IPS DF 4.7 (cell line): ENCODE measurements at regions not wholly inside any gene's neighbourhood (a gene's known extent, or its start where the extent isn't known, plus 50 kb on each side); places are given as distances from the start of the nearest gene placed in this dataset.

Experiments
- DNase-seq: peaks from one replicate; pipeline ENCODE4 v3.0.0-alpha.2; 2013; ENCODE audit warnings: low spot score; ENCODE audit errors: extremely low read depth

GRCh38 chr5:29744618-29745017, 1448.9 kb upstream of the CDH6 start:
- DNase-seq = no peak

DNA sequence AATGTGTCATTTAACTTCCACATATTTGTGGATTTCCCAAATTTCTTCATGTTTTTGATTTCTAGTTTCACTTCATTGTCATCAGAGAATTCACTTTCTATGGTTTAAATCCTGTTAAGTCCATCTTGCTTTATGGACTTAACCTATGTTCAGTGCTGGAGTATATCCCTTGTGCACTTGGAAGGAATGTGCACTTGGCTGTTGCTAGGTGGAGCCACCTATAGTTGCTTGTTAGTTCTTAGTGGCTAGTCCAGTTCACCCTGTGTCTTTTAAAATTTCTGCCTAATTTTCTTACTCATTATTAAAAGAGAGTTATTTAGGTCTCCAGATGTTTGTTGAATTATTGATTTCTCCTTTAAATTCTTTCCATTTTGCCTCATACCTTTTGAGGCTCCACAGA, 1472.5 kb upstream of the CDH6 start:
- no peak for DNase-seq

DNA sequence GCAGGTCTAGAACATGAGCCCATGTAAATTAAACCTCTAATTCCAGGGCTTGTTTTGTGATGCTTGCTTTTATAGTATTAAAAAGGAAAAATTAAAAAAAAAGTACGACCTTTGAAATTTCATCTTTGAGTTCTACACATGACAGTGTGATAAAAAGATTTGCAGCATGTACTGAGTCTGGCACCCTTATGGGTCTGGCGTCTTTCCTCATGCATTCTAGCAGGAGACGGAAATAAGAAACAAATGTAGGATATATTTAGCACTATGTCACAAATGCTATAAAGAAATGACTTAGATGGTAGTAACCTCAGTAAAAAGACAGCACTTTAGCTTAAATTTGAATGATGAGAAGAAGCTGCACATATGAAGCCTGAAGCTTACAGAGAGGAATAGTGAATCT, 1474.3 kb upstream of the CDH6 start:
- DNase-seq = no peak

DNA sequence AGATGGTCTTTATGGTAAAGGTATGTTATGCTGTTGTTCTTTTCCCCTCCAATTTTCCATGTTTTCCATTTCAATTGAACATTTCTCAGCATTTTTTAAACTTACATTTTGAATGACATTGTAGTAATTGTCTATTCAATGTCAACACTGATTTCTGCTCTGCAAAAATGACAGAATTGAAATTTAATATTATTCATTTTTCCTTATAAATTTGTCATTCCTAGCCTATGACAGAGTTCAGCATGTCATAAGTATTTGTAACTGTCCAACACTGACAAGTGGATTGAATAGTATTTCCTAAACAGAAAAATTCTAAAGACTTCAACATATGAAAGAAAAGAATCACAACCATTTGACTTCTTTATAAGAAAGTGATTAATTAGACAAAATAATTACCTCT, 1478.3 kb upstream of the CDH6 start:
- no peak for DNase-seq

GRCh38 chr5:29702875-29703274, 1490.6 kb upstream of the CDH6 start:
- DNase-seq = no peak

GRCh38 chr5:29701600-29701999, 1491.9 kb upstream of the CDH6 start:
- DNase-seq = no peak

GRCh38 chr5:29697785-29698414, 1495.6 kb upstream of the CDH6 start:
- DNase-seq = peak; percentile 0

DNA sequence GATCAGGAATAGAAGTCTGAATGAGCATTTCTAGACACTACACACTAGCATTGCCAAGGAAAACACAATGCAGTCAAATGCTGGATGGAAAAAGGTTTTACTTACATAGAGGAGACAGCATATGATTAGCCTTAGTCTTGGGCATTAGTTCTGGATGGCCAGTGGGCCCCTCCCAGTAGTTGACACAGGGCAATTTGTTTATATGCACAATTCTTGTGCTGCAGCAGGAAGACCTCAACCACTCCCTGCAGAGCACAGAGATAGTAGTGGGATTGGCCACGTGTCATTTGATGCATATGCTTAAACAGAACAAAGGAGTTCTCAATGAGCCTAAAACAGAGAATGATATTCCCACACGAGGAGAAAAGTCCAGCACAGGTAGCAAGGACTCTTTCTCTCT, 1496.2 kb upstream of the CDH6 start:
- DNase-seq = no peak

- no peak for DNase-seq
Observed at GRCh38 chr5:29672678-29673077, 1520.8 kb upstream of the CDH6 start.

- no peak for DNase-seq
Observed at GRCh38 chr5:29662876-29663275, 1530.6 kb upstream of the CDH6 start.

DNA sequence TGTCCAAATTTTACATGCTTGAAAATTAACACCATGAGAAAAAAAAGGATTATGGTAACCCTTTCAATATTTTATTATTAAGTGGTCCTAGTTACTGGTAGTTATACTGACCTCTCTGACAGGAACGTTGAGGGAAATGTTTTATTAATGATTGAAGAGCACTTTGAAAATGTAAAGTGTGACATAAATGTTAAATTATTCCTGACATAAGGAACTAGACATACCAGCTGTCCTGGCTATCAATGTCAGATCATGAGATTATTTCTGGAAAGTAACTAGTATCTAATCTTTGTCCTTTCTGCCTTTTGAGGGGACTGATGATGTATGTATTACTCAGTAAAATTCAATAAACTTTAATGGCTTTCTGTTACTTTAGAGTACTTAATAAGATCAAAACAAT, 1538.5 kb upstream of the CDH6 start:
- DNase-seq = no peak

- DNase-seq = no peak
Observed at GRCh38 chr5:29649321-29649720, 1544.2 kb upstream of the CDH6 start.

GRCh38 chr5:29642601-29643000, 1550.9 kb upstream of the CDH6 start:
- DNase-seq = no peak

- DNase-seq = no peak
Observed at GRCh38 chr5:29614206-29614605, 1579.3 kb upstream of the CDH6 start.

DNA sequence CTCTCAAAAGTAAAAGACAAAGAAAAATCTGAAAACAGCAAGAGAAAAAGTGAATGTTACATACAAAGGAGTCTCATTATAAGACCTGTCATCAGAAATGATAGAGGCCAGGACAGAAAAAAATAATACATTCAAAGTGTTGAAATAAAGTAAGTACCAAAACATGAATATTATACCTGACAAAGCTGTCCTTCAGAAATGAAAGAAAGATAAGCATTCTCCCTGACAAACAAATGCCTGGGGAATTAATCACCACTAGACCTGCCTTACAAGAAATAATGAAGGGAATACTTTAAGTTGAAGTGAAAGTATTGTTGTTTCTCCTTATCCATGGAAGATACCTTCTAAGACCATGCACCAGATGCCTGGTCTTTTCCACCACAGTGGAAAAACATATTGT, 1605.2 kb upstream of the CDH6 start:
- DNase-seq = no peak

DNA sequence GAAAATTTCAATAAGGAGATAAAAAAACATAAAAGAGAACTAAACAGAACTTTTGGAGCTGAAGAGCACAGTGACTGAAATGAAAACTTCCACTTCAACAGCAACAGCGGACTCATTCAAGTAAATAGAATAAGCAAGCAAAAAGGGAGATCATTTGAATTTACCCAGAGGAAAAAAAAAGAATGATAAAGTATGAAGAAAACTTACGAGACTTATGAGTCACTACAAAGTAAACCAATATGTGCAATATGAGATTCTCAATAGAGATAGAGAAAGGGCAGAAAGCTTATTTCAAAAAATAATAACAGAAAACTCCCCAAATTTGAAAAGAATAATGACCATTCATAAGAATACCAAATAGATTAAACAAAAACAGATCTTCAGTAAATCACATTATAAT, 1605.7 kb upstream of the CDH6 start:
- no peak for DNase-seq

DNA sequence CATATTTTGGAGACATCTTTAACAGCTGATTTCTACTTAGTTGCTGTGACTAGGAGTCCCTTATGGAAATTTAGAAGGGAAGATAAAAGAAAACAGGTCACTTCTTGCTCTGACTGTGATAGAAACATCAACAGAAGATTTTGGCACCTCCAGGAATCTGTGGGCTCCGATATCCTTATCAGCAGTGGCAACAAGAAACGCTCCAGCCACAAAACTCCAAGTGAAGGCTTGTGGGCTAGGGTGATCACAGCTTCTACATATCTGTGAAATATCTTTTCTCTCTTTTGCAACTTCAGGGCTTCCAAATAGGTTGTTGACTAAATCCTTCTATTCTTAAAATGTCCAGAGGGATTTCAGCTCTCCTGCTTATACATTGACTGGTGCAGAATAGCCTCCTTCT, 1625.5 kb upstream of the CDH6 start:
- DNase-seq = no peak

GRCh38 chr5:29561564-29561963, 1631.9 kb upstream of the CDH6 start:
- DNase-seq = no peak

GRCh38 chr5:29550523-29550922, 1643.0 kb upstream of the CDH6 start:
- DNase-seq = no peak

- no peak for DNase-seq
Observed at GRCh38 chr5:29548262-29548661, 1645.2 kb upstream of the CDH6 start.

DNA sequence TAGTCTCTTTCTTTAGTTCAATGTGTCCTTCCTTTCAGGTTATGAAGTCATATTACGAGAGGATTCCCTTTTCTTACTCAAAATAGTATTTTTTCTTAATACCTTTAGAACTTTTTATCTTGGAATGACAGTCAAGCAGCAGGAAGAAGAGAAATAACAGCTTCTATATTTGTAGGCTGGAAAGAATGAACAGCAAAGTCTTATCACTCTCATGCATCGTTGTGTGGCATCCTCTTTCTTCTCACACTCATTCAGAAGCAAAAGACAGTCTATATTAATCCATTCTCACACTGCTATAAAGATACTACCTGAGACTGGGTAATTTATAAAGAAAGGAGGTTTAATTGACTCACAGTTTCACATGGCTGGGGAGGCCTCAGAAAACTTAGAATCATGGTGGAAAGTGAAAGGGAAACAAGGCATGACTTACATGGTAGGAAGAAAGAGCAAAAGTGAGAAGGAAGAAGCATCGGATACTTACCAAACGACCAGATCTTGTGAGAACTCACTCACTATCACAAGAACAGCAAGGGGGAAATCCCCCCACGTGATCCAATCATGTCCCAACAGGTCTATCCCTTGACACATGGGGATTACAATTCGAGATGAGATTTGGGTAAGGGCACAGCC, 1646.1 kb upstream of the CDH6 start:
- DNase-seq = no peak

GRCh38 chr5:29543501-29543900, 1650.0 kb upstream of the CDH6 start:
- no peak for DNase-seq

- no peak for DNase-seq
Observed at GRCh38 chr5:29524227-29524626, 1669.3 kb upstream of the CDH6 start.

DNA sequence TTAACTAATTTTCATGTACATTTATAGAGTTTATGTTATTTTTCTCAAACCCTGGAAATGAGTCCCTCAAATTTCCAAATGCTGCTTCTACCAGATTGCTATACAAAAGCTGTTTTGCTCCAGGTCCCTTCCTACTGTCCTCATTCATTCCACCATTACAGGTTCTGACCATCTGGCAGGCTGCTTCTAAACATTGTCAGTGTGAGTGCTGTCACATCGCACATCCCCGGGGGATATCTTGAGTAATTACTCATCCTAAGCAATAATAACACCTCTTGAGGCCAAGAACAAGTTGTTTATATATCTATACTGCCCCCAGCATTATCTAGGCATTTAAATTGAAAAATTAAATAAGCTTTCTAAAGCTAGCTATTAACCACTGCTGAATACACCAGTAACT, 1675.3 kb upstream of the CDH6 start:
- DNase-seq = no peak
